BE2C (cell line): ENCODE measurements at regions not wholly inside any gene's neighbourhood (a gene's known extent, or its start where the extent isn't known, plus 50 kb on each side); places are given as distances from the start of the nearest gene placed in this dataset.

Experiments used
- DNase-seq: peaks from one replicate; pipeline ENCODE4 v3.0.0-alpha.2; 2020
- H3K27me3 ChIP-seq: fragments of 250-450 bp; sonication (Bioruptor Pico); 2 replicates; pipeline ENCODE4 v1.5.1; 2020; ENCODE audit warnings: mild to moderate bottlenecking
- H3K36me3 ChIP-seq: fragments of 250-450 bp; sonication (Bioruptor Pico); 2 replicates; pipeline ENCODE4 v1.5.1; 2020; ENCODE audit warnings: mild to moderate bottlenecking
- H3K4me1 ChIP-seq: fragments of 250-450 bp; sonication (Bioruptor Pico); 2 replicates; pipeline ENCODE4 v1.5.1; 2020
- H3K4me3 ChIP-seq: 2 replicates; pipeline ENCODE4 v1.5.1; 2011; ENCODE audit warnings: low read depth, low read length
- H3K9me3 ChIP-seq: fragments of 250-450 bp; sonication (Bioruptor Pico); 2 replicates; pipeline ENCODE4 v1.5.1; 2020
- TF ChIP-seq, protein P1 (sequence below): IDR thresholded peaks from 2 replicates; pipeline ENCODE4 v1.5.1; 2012; ENCODE audit warnings: mild to moderate bottlenecking, low read depth, low read length

DNA sequence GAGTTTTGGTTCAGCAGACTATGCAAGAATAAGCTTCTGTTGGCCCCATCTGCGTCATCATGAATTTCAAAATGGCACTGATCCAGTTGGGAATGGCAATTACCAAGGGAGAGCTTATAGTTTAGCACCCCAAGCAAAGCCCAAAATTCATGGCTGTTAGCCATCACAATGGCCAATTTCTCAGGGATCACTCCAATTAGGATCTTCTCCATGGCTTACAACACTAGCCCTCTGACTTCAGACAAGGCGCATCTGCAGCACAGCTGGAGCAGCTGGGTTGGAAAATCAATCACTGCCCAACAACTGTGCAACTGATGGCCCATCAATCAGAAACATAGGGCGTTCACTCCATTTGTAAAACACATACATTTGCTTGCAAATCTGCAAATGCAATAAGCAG is 273.6 kb downstream of the SRBD1 start:
- TF ChIP-seq, protein P1, sequence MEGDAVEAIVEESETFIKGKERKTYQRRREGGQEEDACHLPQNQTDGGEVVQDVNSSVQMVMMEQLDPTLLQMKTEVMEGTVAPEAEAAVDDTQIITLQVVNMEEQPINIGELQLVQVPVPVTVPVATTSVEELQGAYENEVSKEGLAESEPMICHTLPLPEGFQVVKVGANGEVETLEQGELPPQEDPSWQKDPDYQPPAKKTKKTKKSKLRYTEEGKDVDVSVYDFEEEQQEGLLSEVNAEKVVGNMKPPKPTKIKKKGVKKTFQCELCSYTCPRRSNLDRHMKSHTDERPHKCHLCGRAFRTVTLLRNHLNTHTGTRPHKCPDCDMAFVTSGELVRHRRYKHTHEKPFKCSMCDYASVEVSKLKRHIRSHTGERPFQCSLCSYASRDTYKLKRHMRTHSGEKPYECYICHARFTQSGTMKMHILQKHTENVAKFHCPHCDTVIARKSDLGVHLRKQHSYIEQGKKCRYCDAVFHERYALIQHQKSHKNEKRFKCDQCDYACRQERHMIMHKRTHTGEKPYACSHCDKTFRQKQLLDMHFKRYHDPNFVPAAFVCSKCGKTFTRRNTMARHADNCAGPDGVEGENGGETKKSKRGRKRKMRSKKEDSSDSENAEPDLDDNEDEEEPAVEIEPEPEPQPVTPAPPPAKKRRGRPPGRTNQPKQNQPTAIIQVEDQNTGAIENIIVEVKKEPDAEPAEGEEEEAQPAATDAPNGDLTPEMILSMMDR, result no peak
- Histone ChIP-seq H3K9me3 (no peaks in the 10 kb centered on the region), H3K27me3 (no peaks in the 10 kb centered on the region), H3K4me3 (no peak overlapping the region), H3K36me3 (no peaks in the 10 kb centered on the region), H3K4me1 (no peaks in the 10 kb centered on the region)
- DNase-seq, result no peak

DNA sequence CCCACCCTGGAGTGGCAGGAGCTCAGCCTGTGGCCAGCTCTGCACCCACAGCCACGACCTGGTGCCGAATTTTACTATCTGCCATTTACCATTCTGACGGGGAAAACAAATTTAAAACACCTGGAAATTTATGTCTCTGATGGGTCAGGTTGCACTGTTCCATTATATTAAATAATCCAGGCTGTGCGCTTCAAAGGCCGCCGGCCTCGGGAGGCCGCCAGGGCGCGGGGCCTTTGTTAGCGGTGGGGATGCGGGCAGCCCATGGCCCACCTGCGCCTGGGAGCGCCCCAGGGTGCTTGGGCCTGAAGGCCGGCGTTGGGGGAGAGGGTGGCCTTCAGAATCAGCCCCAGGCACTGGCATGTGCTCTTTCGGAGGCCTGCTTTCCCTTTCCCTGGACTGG is 276.9 kb downstream of the SRBD1 start:
- H3K4me1 ChIP-seq, result peaks cover 8% of the 10 kb centered on the region

DNA sequence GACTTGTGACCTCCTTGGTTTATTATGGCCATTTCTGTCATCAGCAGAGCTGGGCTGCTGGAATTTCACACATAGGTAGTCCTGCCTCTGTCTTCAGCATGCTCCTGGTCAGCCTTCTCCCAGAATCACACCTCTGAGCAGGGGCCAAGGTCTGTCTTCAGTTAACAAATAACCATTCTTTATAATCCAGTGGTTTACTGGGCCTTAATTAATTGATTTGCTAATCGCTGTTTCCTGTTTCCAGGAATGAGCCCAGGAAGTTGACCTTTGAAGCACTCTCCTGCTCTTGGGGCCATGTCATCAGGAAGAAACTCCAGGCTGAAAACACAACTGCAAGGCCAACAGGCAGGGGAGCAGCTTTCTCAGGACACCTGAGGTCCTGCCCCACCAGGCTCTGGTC is 278.5 kb downstream of the SRBD1 start:
- H3K4me3 ChIP-seq, result no peak overlapping the region
- TF ChIP-seq, protein P1, result no peak
- no peak for DNase-seq
- H3K9me3 ChIP-seq, result no peaks in the 10 kb centered on the region
- H3K4me1 ChIP-seq, result peaks cover 9% of the 10 kb centered on the region
- H3K36me3 ChIP-seq, result no peaks in the 10 kb centered on the region
- no peaks in the 10 kb centered on the region for H3K27me3 ChIP-seq

More for the DNA sequence above, 276.9 kb downstream of the SRBD1 start:
- TF ChIP-seq, protein P1, result no peak
- H3K36me3 ChIP-seq, result no peaks in the 10 kb centered on the region
- DNase-seq, result no peak
- H3K4me3 ChIP-seq, result no peak overlapping the region
- H3K27me3 ChIP-seq, result no peaks in the 10 kb centered on the region
- no peaks in the 10 kb centered on the region for H3K9me3 ChIP-seq

DNA sequence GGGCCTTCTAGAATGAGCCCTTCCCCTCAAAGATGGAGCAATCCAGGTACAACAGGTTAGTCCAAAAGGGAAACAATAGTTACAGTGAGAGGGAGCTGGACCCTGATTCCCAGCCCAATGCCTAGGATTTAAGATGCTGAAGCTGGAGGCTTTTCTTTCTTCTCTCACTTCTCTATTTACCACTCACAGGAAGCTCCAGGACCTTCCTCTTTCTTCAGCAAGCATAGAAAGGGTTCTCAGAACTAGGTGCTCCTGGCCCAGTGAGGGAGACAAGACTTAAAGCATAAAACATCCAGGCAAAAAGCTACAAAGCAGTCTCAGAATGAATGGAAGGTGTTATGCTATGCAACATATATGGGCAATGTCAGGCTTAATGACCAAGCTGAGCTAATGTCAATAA is 279.0 kb downstream of the SRBD1 start:
- Histone ChIP-seq H3K27me3 (no peaks in the 10 kb centered on the region), H3K4me1 (peaks cover 9% of the 10 kb centered on the region), H3K4me3 (no peak overlapping the region), H3K9me3 (no peaks in the 10 kb centered on the region), H3K36me3 (no peaks in the 10 kb centered on the region)
- DNase-seq, result no peak
- TF ChIP-seq, protein P1, result no peak

DNA sequence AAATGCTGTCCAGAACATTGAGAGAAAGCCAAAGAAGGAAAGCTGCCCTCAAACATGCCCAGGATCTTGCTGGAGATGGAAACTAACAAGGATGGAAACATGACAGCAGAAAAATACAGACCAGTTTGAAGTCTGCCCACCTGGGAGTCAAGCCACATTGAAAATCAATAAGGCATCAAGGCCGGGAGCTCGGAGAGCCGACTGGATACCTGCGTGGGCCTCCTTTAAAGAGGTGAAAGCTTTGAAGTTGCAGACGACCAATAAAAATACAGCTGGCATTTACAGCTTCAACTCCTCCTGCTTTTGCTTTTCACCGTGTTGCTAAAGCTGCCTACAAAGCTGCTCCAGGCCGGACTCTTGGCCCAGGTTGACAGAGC is 279.7 kb downstream of the SRBD1 start:
- TF ChIP-seq, protein P1, result no peak
- Histone ChIP-seq H3K9me3 (no peaks in the 10 kb centered on the region), H3K36me3 (no peaks in the 10 kb centered on the region), H3K27me3 (no peaks in the 10 kb centered on the region), H3K4me3 (no peak overlapping the region), H3K4me1 (peaks cover 9% of the 10 kb centered on the region)
- no peak for DNase-seq

DNA sequence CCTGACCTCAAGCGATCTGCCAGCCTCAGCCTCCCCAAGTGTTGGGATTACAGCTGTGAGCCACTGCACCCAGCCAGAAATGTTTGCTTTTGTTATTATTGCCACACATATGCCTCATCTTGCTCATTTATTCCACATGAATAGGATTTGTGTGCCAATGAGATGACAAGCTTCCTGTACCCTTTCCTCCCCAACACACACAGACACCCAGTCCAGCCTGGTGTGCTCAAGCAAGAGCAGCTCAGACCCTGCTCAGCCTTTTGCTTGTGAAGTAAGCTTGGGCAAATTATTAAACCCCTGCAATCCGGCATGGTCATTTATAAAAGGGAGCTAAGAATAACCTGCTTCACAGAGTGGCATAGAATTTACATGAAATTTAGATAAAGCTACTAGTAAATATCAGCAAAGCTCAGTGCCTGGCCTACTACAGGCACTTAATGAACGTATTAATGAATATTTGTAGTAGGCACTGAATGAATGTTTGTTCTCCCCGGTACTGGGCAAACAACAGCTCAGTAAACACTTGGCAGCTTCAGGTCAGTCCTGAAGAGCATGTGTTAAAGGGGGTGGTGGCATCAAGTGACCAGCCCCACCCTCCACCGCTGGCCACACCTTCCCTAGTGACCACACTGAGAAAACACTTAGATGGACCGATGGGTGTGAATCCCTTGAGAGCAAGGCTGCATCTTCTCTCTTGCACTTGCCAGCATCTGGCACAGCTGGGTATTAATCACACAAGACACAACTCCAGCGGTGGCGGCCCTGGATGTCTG is 280.2 kb downstream of the SRBD1 start:
- TF ChIP-seq, protein P1, result no peak
- Histone ChIP-seq H3K4me1 (peaks cover 9% of the 10 kb centered on the region), H3K36me3 (no peaks in the 10 kb centered on the region), H3K4me3 (no peak overlapping the region), H3K27me3 (no peaks in the 10 kb centered on the region), H3K9me3 (no peaks in the 10 kb centered on the region)
- DNase-seq, result no peak
